HepG2 (cell line): ENCODE measurements at regions not wholly inside any gene's neighbourhood (a gene's known extent, or its start where the extent isn't known, plus 50 kb on each side); places are given as distances from the start of the nearest gene placed in this dataset.

Experiments
- ATAC-seq: fragments of 200-7000 bp; cut with Tn5 transposase; 3 replicates; pipeline ENCODE4 v1.9.1; 2020; ENCODE audit warnings: mild to moderate bottlenecking, moderate library complexity
- BruUV-seq: library from RNA; stranded (reverse); fragments of 400-500 nt; replicated peaks from 2 replicates; lab custom pipeline; 2021; lab: Mats Ljungman, UMichigan
- CTCF ChIA-PET: fragments of 300-600 bp; formaldehyde crosslinking; extraction: SDS; loops from one replicate; lab custom pipeline; 2021; ENCODE audit warnings: low total read pairs, inconsistent platforms, low intra/inter-chr PET ratio; lab: Yijun Ruan, JAX
- POLR2A ChIA-PET: fragments of 350-600 bp; sonication (Branson Sonifier 250); formaldehyde crosslinking; loops from one replicate; lab custom pipeline; 2020; ENCODE audit warnings: antibody characterized with exemption, inconsistent platforms; lab: Yijun Ruan, JAX
- DNase-seq: peaks from one replicate; pipeline ENCODE4 v3.0.0-alpha.2; 2015; ENCODE audit warnings: low spot score
- FAIRE-seq: peaks from 3 replicates; lab custom pipeline; 2011; peaks lifted over from hg19 to GRCh38; lab: Jason Lieb, UNC
- H2AFZ ChIP-seq: one replicate; pipeline ENCODE4 v1.6.1; 2011; ENCODE audit warnings: low read length, inconsistent platforms
- H3K27ac ChIP-seq: fragments of 300-600 bp; 3 replicates; pipeline ENCODE4 v1.8.0; 2011; ENCODE audit warnings: mixed run types, mild to moderate bottlenecking, mixed read lengths, low read length, inconsistent platforms; ENCODE audit not compliant: insufficient read depth; ENCODE audit errors: extremely low read length
- H3K27me3 ChIP-seq, 2 experiments: fragments of 200-600 bp in 1 of 2; 2 replicates in 1 of 2; 3 replicates in 1 of 2; pipeline versions ENCODE4 v1.6.0 to v1.8.0; 2011; ENCODE audit warnings: low read length in 2 of 2, mild to moderate bottlenecking in 2 of 2, moderate library complexity in 2 of 2, inconsistent platforms in 1 of 2; ENCODE audit not compliant: insufficient read depth in 2 of 2, control insufficient read depth in 1 of 2
- H3K36me3 ChIP-seq, 2 experiments: fragments of 200-600 bp in 1 of 2; replicated peaks in 1 of 2; 2 replicates in 1 of 2; 3 replicates in 1 of 2; pipeline versions ENCODE4 v1.5.1 to v1.8.0; 2011; ENCODE audit warnings: low read length in 2 of 2, inconsistent platforms in 1 of 2; ENCODE audit not compliant: insufficient read depth in 2 of 2, control insufficient read depth in 1 of 2
- H3K4me1 ChIP-seq: 2 replicates; pipeline ENCODE4 v1.5.1; 2012; ENCODE audit warnings: low read length, inconsistent platforms; ENCODE audit not compliant: insufficient read depth
- H3K4me2 ChIP-seq: 2 replicates; pipeline ENCODE4 v1.6.0; 2011; ENCODE audit warnings: low read depth, low read length, inconsistent platforms
- H3K4me3 ChIP-seq, 3 experiments: fragments of 200-600 bp in 1 of 3; sonication (generic), shearing (Covaris generic) in 1 of 3; replicated peaks in 1 of 3; 2 replicates each; pipeline ENCODE4 v1.5.1; 2011 to 2016; ENCODE audit warnings: low read length in 3 of 3, inconsistent platforms in 2 of 3, low read depth in 2 of 3, mild to moderate bottlenecking in 2 of 3, control low read depth in 1 of 3, mixed read lengths in 1 of 3; ENCODE audit not compliant: insufficient read depth in 1 of 3
- H3K79me2 ChIP-seq: one replicate; pipeline ENCODE4 v1.6.1; 2011; ENCODE audit warnings: low read length, inconsistent platforms; ENCODE audit not compliant: insufficient read depth
- H3K9ac ChIP-seq: 2 replicates; pipeline ENCODE4 v1.6.0; 2011; ENCODE audit warnings: mild to moderate bottlenecking, low read depth, low read length, inconsistent platforms; ENCODE audit not compliant: insufficient read depth
- H3K9me3 ChIP-seq: 2 replicates; pipeline ENCODE4 v1.5.1; 2012; ENCODE audit warnings: mild to moderate bottlenecking, low read length
- H4K20me1 ChIP-seq: 2 replicates; pipeline ENCODE4 v1.6.0; 2011; ENCODE audit warnings: inconsistent platforms, mild to moderate bottlenecking, low read length, moderate library complexity; ENCODE audit not compliant: insufficient read depth
- BHLHE40 ChIP-seq: IDR thresholded peaks from 2 replicates; pipeline ENCODE4 v1.6.1; 2011; ENCODE audit warnings: low read length, improper control_type of control experiment
- CREM ChIP-seq, 2 experiments: sonication (generic) in 1 of 2; formaldehyde crosslinking in 1 of 2; IDR thresholded peaks; 2 replicates each; pipeline versions ENCODE4 v1.4.0 to v1.6.1; 2016 to 2020; ENCODE audit warnings: antibody characterized with exemption in 1 of 2, mild to moderate bottlenecking in 1 of 2, missing genetic modification reagents in 1 of 2
- MIXL1 ChIP-seq: IDR thresholded peaks from 2 replicates; pipeline ENCODE4 v1.6.1; 2016
- SP140L ChIP-seq: sonication (generic); formaldehyde crosslinking; IDR thresholded peaks from 2 replicates; pipeline ENCODE4 v1.4.0; 2020; ENCODE audit warnings: missing genetic modification reagents, borderline replicate concordance
- SRSF9 ChIP-seq: fragments of 200-400 bp; formaldehyde crosslinking; IDR thresholded peaks from 2 replicates; pipeline ENCODE4 v1.6.1; 2018; ENCODE audit warnings: borderline replicate concordance, mild to moderate bottlenecking, low read depth, low read length; ENCODE audit not compliant: insufficient read depth, poor library complexity, severe bottlenecking
- THAP11 ChIP-seq: IDR thresholded peaks from 2 replicates; pipeline ENCODE4 v1.6.1; 2016; ENCODE audit warnings: missing biosample characterization, missing genetic modification reagents
- ZNF232 ChIP-seq: sonication (generic); formaldehyde crosslinking; IDR thresholded peaks from 2 replicates; pipeline ENCODE4 v1.4.0; 2020; ENCODE audit warnings: missing genetic modification reagents, borderline replicate concordance
- ZNF557 ChIP-seq: sonication (generic); formaldehyde crosslinking; IDR thresholded peaks from 2 replicates; pipeline ENCODE4 v1.4.0; 2020; ENCODE audit warnings: missing genetic modification reagents
- ZNF709 ChIP-seq: sonication (generic); formaldehyde crosslinking; IDR thresholded peaks from 2 replicates; pipeline ENCODE4 v1.5.0; 2020; ENCODE audit warnings: mild to moderate bottlenecking, missing genetic modification reagents
- ZNF713 ChIP-seq: sonication (generic); formaldehyde crosslinking; IDR thresholded peaks from 2 replicates; pipeline ENCODE4 v1.4.0; 2020; ENCODE audit warnings: mild to moderate bottlenecking, missing genetic modification reagents
- WGBS: methylation state at CpG from one replicate; pipeline ENCODE4 v1.1.6; 2017; ENCODE audit warnings: low lambda C conversion rate; 5-methylcytosine and 5-hydroxymethylcytosine counted together
- in situ Hi-C: cut with HindIII; loops from 2 replicates; pipeline ENCODE4 v1.10.0; 2017; ENCODE audit warnings: low pct_unique_long_range_greater_than_20kb; ENCODE audit not compliant: extremely low pct_ligation_motif_present
- intact Hi-C: fragments of 100-400 bp; cut with micrococcal nuclease; formaldehyde crosslinking; loops from one replicate; pipeline ENCODE4 v1.10.0; 2022; ENCODE audit not compliant: unreplicated experiment
- TF ChIP-seq, protein P1 (sequence below): sonication (generic); formaldehyde crosslinking; IDR thresholded peaks from 2 replicates; pipeline ENCODE4 v1.5.1; 2020; ENCODE audit warnings: mild to moderate bottlenecking, missing genetic modification reagents, borderline replicate concordance
- TF ChIP-seq, protein P2 (sequence below): sonication (generic); formaldehyde crosslinking; IDR thresholded peaks from 2 replicates; pipeline ENCODE4 v1.8.0; 2022; ENCODE audit warnings: missing genetic modification reagents, mild to moderate bottlenecking, inconsistent platforms, borderline replicate concordance
- TF ChIP-seq, protein P3 (sequence below): sonication (generic); formaldehyde crosslinking; IDR thresholded peaks from 2 replicates; pipeline ENCODE4 v1.5.0; 2020; ENCODE audit warnings: mild to moderate bottlenecking, low read depth, missing genetic modification reagents, borderline replicate concordance
- TF ChIP-seq, protein P4 (sequence below): IDR thresholded peaks from 2 replicates; pipeline ENCODE4 v1.6.1; 2016; ENCODE audit warnings: low read depth, control low read depth
- TF ChIP-seq, protein P5 (sequence below): sonication (generic); formaldehyde crosslinking; IDR thresholded peaks from 2 replicates; pipeline ENCODE4 v1.4.0; 2020; ENCODE audit warnings: mild to moderate bottlenecking, missing genetic modification reagents

- no peak overlapping the region for H3K27ac ChIP-seq
- no peaks in the 10 kb centered on the region for H3K4me1 ChIP-seq
- no peaks in the 10 kb centered on the region for H3K36me3 ChIP-seq
- no peak overlapping the region for H3K9ac ChIP-seq
- TF ChIP-seq, protein P1, sequence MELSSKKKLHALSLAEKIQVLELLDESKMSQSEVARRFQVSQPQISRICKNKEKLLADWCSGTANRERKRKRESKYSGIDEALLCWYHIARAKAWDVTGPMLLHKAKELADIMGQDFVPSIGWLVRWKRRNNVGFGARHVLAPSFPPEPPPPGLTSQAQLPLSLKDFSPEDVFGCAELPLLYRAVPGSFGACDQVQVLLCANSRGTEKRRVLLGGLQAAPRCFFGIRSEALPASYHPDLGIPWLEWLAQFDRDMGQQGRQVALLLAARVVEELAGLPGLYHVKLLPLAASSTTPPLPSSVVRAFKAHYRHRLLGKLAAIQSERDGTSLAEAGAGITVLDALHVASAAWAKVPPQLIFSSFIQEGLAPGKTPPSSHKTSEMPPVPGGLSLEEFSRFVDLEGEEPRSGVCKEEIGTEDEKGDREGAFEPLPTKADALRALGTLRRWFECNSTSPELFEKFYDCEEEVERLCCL (CRISPR knock-in tag): no peak
- TF ChIP-seq, protein P2, sequence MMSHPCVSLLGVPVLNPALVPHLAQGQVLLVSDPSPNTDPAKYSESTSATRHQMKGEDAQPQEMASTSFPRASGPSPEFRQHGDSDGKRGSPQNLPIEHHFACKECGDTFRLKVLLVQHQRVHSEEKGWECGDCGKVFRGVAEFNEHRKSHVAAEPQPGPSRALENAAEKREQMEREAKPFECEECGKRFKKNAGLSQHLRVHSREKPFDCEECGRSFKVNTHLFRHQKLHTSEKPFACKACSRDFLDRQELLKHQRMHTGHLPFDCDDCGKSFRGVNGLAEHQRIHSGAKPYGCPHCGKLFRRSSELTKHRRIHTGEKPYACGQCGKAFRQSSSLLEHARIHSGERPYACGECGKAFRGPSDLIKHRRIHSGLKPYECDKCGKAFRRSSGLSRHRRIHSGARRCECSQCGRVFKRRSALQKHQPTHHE: no peak
- TF ChIP-seq BHLHE40 (no peak), ZNF713 (no peak), ZNF709 (CRISPR knock-in tag) (no peak), CREM (IDR thresholded peaks at IDR 0.05) (no peak), CREM (CRISPR knock-in tag; IDR thresholded peaks at IDR 0.05) (no peak), SRSF9 (no peak), SP140L (no peak), ZNF232 (CRISPR knock-in tag) (no peak), MIXL1 (CRISPR knock-in tag) (no peak), ZNF557 (CRISPR knock-in tag) (no peak), THAP11 (CRISPR knock-in tag) (no peak)
- TF ChIP-seq, protein P3, sequence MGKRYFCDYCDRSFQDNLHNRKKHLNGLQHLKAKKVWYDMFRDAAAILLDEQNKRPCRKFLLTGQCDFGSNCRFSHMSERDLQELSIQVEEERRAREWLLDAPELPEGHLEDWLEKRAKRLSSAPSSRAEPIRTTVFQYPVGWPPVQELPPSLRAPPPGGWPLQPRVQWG (CRISPR knock-in tag): no peak
- TF ChIP-seq, protein P4, sequence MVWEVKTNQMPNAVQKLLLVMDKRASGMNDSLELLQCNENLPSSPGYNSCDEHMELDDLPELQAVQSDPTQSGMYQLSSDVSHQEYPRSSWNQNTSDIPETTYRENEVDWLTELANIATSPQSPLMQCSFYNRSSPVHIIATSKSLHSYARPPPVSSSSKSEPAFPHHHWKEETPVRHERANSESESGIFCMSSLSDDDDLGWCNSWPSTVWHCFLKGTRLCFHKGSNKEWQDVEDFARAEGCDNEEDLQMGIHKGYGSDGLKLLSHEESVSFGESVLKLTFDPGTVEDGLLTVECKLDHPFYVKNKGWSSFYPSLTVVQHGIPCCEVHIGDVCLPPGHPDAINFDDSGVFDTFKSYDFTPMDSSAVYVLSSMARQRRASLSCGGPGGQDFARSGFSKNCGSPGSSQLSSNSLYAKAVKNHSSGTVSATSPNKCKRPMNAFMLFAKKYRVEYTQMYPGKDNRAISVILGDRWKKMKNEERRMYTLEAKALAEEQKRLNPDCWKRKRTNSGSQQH: no peak
- TF ChIP-seq, protein P5, sequence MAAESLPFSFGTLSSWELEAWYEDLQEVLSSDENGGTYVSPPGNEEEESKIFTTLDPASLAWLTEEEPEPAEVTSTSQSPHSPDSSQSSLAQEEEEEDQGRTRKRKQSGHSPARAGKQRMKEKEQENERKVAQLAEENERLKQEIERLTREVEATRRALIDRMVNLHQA (CRISPR knock-in tag): no peak
- H2AFZ ChIP-seq: no peak overlapping the region
- no peak overlapping the region for H3K4me3 ChIP-seq
- ATAC-seq (no peak), FAIRE-seq (no peak), DNase-seq (no peak)
- no peak overlapping the region for H3K4me2 ChIP-seq
- H3K9me3 ChIP-seq: peaks cover 21% of the 10 kb centered on the region
- no TSS peak for BruUV-seq
- no peaks in the 10 kb centered on the region for H4K20me1 ChIP-seq
- WGBS: 64% methylated on average over 10 of the region's 10 CpGs
- intact Hi-C loops: no loop called here
- in situ Hi-C loops: no loop called here
- H3K27me3 ChIP-seq: no peaks in the 10 kb centered on the region; a peak in 2 of 5 replicates
- no peaks in the 10 kb centered on the region for H3K79me2 ChIP-seq
- POLR2A ChIA-PET: no interaction called here
- CTCF ChIA-PET: no interaction called here
Measured at GRCh38 chr14:71776471-71777360, 155.5 kb upstream of the RGS6 start.
